IPS DF 6.9 (cell line): ENCODE measurements at regions not wholly inside any gene's neighbourhood (a gene's known extent, or its start where the extent isn't known, plus 50 kb on each side); places are given as distances from the start of the nearest gene placed in this dataset.

ENCODE experiments used
- DNase-seq: peaks from one replicate; pipeline ENCODE4 v3.0.0-alpha.2; 2013; ENCODE audit warnings: low read depth, low spot score
- H3K27ac ChIP-seq: one replicate; pipeline ENCODE4 v1.5.1; 2013; ENCODE audit warnings: low read length, control low read depth
- H3K27me3 ChIP-seq: 2 replicates; pipeline ENCODE4 v1.6.1; 2013; ENCODE audit warnings: mild to moderate bottlenecking, low read length; ENCODE audit not compliant: control insufficient read depth, insufficient read depth
- H3K36me3 ChIP-seq: 2 replicates; pipeline ENCODE4 v1.6.1; 2013; ENCODE audit warnings: low read length; ENCODE audit not compliant: control insufficient read depth, insufficient read depth
- H3K4me1 ChIP-seq: 2 replicates; pipeline ENCODE4 v1.6.1; 2013; ENCODE audit warnings: low read length; ENCODE audit not compliant: control insufficient read depth, insufficient read depth
- H3K4me3 ChIP-seq: 2 replicates; pipeline ENCODE4 v1.5.1; 2013; ENCODE audit warnings: mild to moderate bottlenecking, low read length
- H3K9me3 ChIP-seq: 2 replicates; pipeline ENCODE4 v1.6.1; 2013; ENCODE audit warnings: low read length, inconsistent platforms; ENCODE audit not compliant: control insufficient read depth, insufficient read depth
- WGBS: extraction: QIAGEN DNeasy Blood & Tissue Kit; methylation state at CpG from one replicate; pipeline ENCODE4 v1.1.7; 2013; ENCODE audit warnings: mixed read lengths, missing lambda C conversion rate; ENCODE audit not compliant: insufficient read length, insufficient coverage; 5-methylcytosine and 5-hydroxymethylcytosine counted together

GRCh38 chr12:108065069-108065468 lies 64.0 kb upstream of the WSCD2 start:
- Histone ChIP-seq H3K36me3 (no peaks in the 10 kb centered on the region), H3K27me3 (no peaks in the 10 kb centered on the region), H3K4me3 (no peak overlapping the region), H3K9me3 (no peaks in the 10 kb centered on the region), H3K4me1 (no peaks in the 10 kb centered on the region), H3K27ac (no peak overlapping the region)
- DNase-seq, result no peak
- no CpG with 5 or more reads among the region's 7 CpGs for WGBS

- no peak overlapping the region for H3K27ac ChIP-seq
- H3K4me3 ChIP-seq, result no peak overlapping the region
- no peaks in the 10 kb centered on the region for H3K9me3 ChIP-seq
- no peaks in the 10 kb centered on the region for H3K27me3 ChIP-seq
- H3K36me3 ChIP-seq, result no peaks in the 10 kb centered on the region
- DNase-seq, result no peak
- no CpG with 5 or more reads among the region's 9 CpGs for WGBS
- no peaks in the 10 kb centered on the region for H3K4me1 ChIP-seq
Observed at GRCh38 chr12:108066583-108067577, 62.2 kb upstream of the WSCD2 start.

- no CpG with 5 or more reads among the region's 5 CpGs for WGBS
- no peak for DNase-seq
- Histone ChIP-seq H3K9me3 (no peaks in the 10 kb centered on the region), H3K36me3 (no peaks in the 10 kb centered on the region), H3K27me3 (no peaks in the 10 kb centered on the region), H3K4me1 (no peaks in the 10 kb centered on the region), H3K4me3 (no peak overlapping the region), H3K27ac (no peak overlapping the region)
Observed at GRCh38 chr12:108069651-108070165, 59.4 kb upstream of the WSCD2 start.

GRCh38 chr12:108075561-108075960 lies 53.5 kb upstream of the WSCD2 start:
- Histone ChIP-seq H3K27ac (no peak overlapping the region), H3K27me3 (no peaks in the 10 kb centered on the region), H3K4me3 (no peak overlapping the region), H3K36me3 (no peaks in the 10 kb centered on the region), H3K4me1 (no peaks in the 10 kb centered on the region), H3K9me3 (no peaks in the 10 kb centered on the region)
- WGBS, result no CpG with 5 or more reads among the region's 3 CpGs
- no peak for DNase-seq

- WGBS, result no CpG with 5 or more reads among the region's 5 CpGs
- H3K4me1 ChIP-seq, result no peaks in the 10 kb centered on the region
- no peak for DNase-seq
- no peaks in the 10 kb centered on the region for H3K36me3 ChIP-seq
- no peak overlapping the region for H3K4me3 ChIP-seq
- H3K27me3 ChIP-seq, result no peaks in the 10 kb centered on the region
- no peak overlapping the region for H3K27ac ChIP-seq
- H3K9me3 ChIP-seq, result no peaks in the 10 kb centered on the region
Observed at GRCh38 chr12:108076556-108076955, 52.5 kb upstream of the WSCD2 start.

- no peak for DNase-seq
- no CpG with 5 or more reads among the region's 3 CpGs for WGBS
- Histone ChIP-seq H3K9me3 (no peaks in the 10 kb centered on the region), H3K27me3 (no peaks in the 10 kb centered on the region), H3K36me3 (no peaks in the 10 kb centered on the region), H3K4me3 (no peak overlapping the region), H3K4me1 (no peaks in the 10 kb centered on the region), H3K27ac (no peak overlapping the region)
Observed at GRCh38 chr12:108078428-108078827, 50.7 kb upstream of the WSCD2 start.
